HCT116 (cell line): ENCODE measurements at regions not wholly inside any gene's neighbourhood (a gene's known extent, or its start where the extent isn't known, plus 50 kb on each side); places are given as distances from the start of the nearest gene placed in this dataset.

ENCODE experiments used
- ATAC-seq: fragments of 200-7000 bp; cut with Tn5 transposase; 2 replicates; pipeline ENCODE4 v1.9.1; 2020; ENCODE audit warnings: mild to moderate bottlenecking, moderate library complexity
- BruUV-seq: library from RNA; stranded (reverse); fragments of 400-500 nt; replicated peaks from 2 replicates; lab custom pipeline; 2021; lab: Mats Ljungman, UMichigan
- CTCF ChIA-PET: fragments of 300-600 bp; sonication (Branson Sonifier 250); formaldehyde crosslinking; loops from one replicate; lab custom pipeline; 2021; ENCODE audit warnings: antibody characterized with exemption; lab: Charles Lee
- POLR2A ChIA-PET: fragments of 300-600, 350-600 bp; sonication (Branson Sonifier 250); formaldehyde crosslinking; loops from one replicate; lab custom pipeline; 2021; ENCODE audit warnings: antibody characterized with exemption; lab: Charles Lee
- RAD21 ChIA-PET, 2 experiments: fragments of 300-600 bp; sonication (Branson Sonifier 250); formaldehyde crosslinking; loops; one replicate each; lab custom pipeline; 2023; ENCODE audit warnings: low total read pairs in 2 of 2; ENCODE audit not compliant: uncharacterized antibody in 2 of 2, unreplicated experiment in 2 of 2, low non-redundant PET in 1 of 2; lab: Charles Lee
- DNase-seq: peaks from one replicate; pipeline ENCODE4 v3.0.0-alpha.2; 2010; ENCODE audit warnings: low read depth, low spot score
- H2AFZ ChIP-seq: fragments of 200-600 bp; shearing (Covaris generic), sonication (generic); 2 replicates; pipeline ENCODE4 v1.6.1; 2017; ENCODE audit warnings: low read depth, mixed run types, mixed read lengths, antibody characterized with exemption, low read length; ENCODE audit not compliant: poor library complexity, severe bottlenecking
- H3K27ac ChIP-seq: 2 replicates; pipeline ENCODE4 v1.5.1; 2012; ENCODE audit warnings: low read depth, low read length
- H3K27me3 ChIP-seq: fragments of 200-600 bp; sonication (generic); 2 replicates; pipeline ENCODE4 v1.6.1; 2016; ENCODE audit warnings: mixed run types, low read length, mixed read lengths; ENCODE audit not compliant: insufficient read depth
- H3K36me3 ChIP-seq, 2 experiments: fragments of 200-500 bp in 1 of 2; fragments of 200-600 bp in 1 of 2; sonication (Bioruptor generic) in 1 of 2; sonication (generic) in 1 of 2; 2 replicates each; pipeline versions ENCODE4 v1.5.1 to v1.6.1; 2014 to 2016; ENCODE audit warnings: low read length in 2 of 2, inconsistent platforms in 1 of 2, mixed read lengths in 1 of 2, mixed run types in 1 of 2; ENCODE audit not compliant: insufficient read depth in 2 of 2, control insufficient read depth in 1 of 2
- H3K4me1 ChIP-seq, 2 experiments: fragments of 200-600 bp in 1 of 2; sonication (generic) in 1 of 2; 2 replicates each; pipeline versions ENCODE4 v1.5.1 to v1.6.1; 2012 to 2017; ENCODE audit warnings: low read length in 2 of 2, inconsistent platforms in 1 of 2, mild to moderate bottlenecking in 1 of 2, mixed read lengths in 1 of 2, mixed run types in 1 of 2, moderate library complexity in 1 of 2; ENCODE audit not compliant: insufficient read depth in 2 of 2, control insufficient read depth in 1 of 2
- H3K4me2 ChIP-seq: fragments of 200-600 bp; sonication (generic); 2 replicates; pipeline ENCODE4 v1.6.1; 2017; ENCODE audit warnings: mixed run types, low read length, mixed read lengths
- H3K4me3 ChIP-seq, 2 experiments: fragments of 200-600 bp in 1 of 2; sonication (generic) in 1 of 2; replicated peaks in 1 of 2; 2 replicates each; pipeline ENCODE4 v1.5.1; 2011 to 2016; ENCODE audit warnings: low read length in 2 of 2, control low read depth in 1 of 2, low read depth in 1 of 2, mild to moderate bottlenecking in 1 of 2, mixed read lengths in 1 of 2, mixed run types in 1 of 2
- H3K79me2 ChIP-seq: fragments of 200-600 bp; sonication (generic); 2 replicates; pipeline ENCODE4 v1.6.1; 2017; ENCODE audit warnings: mild to moderate bottlenecking, mixed run types, low read length, moderate library complexity, mixed read lengths; ENCODE audit not compliant: insufficient read depth
- H3K9ac ChIP-seq: fragments of 200-600 bp; sonication (generic); 2 replicates; pipeline ENCODE4 v1.6.1; 2016; ENCODE audit warnings: low read length, mixed read lengths
- H3K9me2 ChIP-seq: fragments of 200-600 bp; sonication (generic), shearing (Covaris generic); 2 replicates; pipeline ENCODE4 v1.6.1; 2017; ENCODE audit warnings: mixed run types, mild to moderate bottlenecking, moderate library complexity; ENCODE audit not compliant: insufficient read depth
- H3K9me3 ChIP-seq, 2 experiments: fragments of 200-500 bp in 1 of 2; fragments of 200-600 bp in 1 of 2; sonication (Bioruptor generic) in 1 of 2; sonication (generic) in 1 of 2; 2 replicates each; pipeline ENCODE4 v1.6.1; 2014 to 2017; ENCODE audit warnings: low read length in 2 of 2, mixed read lengths in 2 of 2, inconsistent platforms in 1 of 2, low read depth in 1 of 2, mild to moderate bottlenecking in 1 of 2, mixed run types in 1 of 2, moderate library complexity in 1 of 2; ENCODE audit not compliant: control insufficient read depth in 1 of 2, insufficient read depth in 1 of 2
- H4K20me1 ChIP-seq: fragments of 200-600 bp; sonication (generic), shearing (Covaris generic); 2 replicates; pipeline ENCODE4 v1.6.1; 2017; ENCODE audit warnings: mixed run types, mild to moderate bottlenecking, moderate library complexity; ENCODE audit not compliant: insufficient read depth
- CEBPB ChIP-seq: IDR thresholded peaks from 2 replicates; pipeline ENCODE4 v1.6.1; 2012; ENCODE audit warnings: low read depth
- CTCF ChIP-seq, 3 experiments: fragments of 200-600 bp in 1 of 3; sonication (generic) in 1 of 3; IDR thresholded peaks in 2 of 3; conservative IDR thresholded peaks in 1 of 3; 2 replicates each; pipeline ENCODE4 v1.5.1; 2012 to 2017; ENCODE audit warnings: low read depth in 2 of 3, low read length in 2 of 3, antibody characterized with exemption in 1 of 3, borderline replicate concordance in 1 of 3, control low read depth in 1 of 3, mild to moderate bottlenecking in 1 of 3, mixed read lengths in 1 of 3, mixed run types in 1 of 3, moderate library complexity in 1 of 3; ENCODE audit not compliant: insufficient read depth in 1 of 3
- EGR1 ChIP-seq: IDR thresholded peaks from 2 replicates; pipeline ENCODE4 v1.6.1; 2012; ENCODE audit warnings: low read depth
- ELF1 ChIP-seq: IDR thresholded peaks from 2 replicates; pipeline ENCODE4 v1.6.1; 2012; ENCODE audit warnings: low read depth, borderline replicate concordance
- EZH2phosphoT487 ChIP-seq: fragments of 200-600 bp; IDR thresholded peaks from 2 replicates; pipeline ENCODE4 v1.6.1; 2018; ENCODE audit warnings: antibody characterized with exemption, borderline replicate concordance
- FOSL1 ChIP-seq: IDR thresholded peaks from 2 replicates; pipeline ENCODE4 v1.6.1; 2012; ENCODE audit warnings: low read depth
- JUND ChIP-seq: IDR thresholded peaks from 2 replicates; pipeline ENCODE4 v1.6.1; 2012
- POLR2A ChIP-seq: IDR thresholded peaks from 2 replicates; pipeline ENCODE4 v1.7.0; 2011; ENCODE audit warnings: borderline replicate concordance; ENCODE audit not compliant: insufficient read depth, insufficient read length; ENCODE audit errors: extremely low read depth
- POLR2AphosphoS5 ChIP-seq: IDR thresholded peaks from 2 replicates; pipeline ENCODE4 v1.6.1; 2011; ENCODE audit warnings: mild to moderate bottlenecking, low read depth, low read length, moderate library complexity
- RAD21 ChIP-seq: IDR thresholded peaks from 2 replicates; pipeline ENCODE4 v1.6.1; 2012; ENCODE audit warnings: low read depth, mild to moderate bottlenecking
- SIN3A ChIP-seq: IDR thresholded peaks from 2 replicates; pipeline ENCODE4 v1.6.1; 2012; ENCODE audit warnings: low read depth
- SP1 ChIP-seq: IDR thresholded peaks from 2 replicates; pipeline ENCODE4 v1.6.1; 2012; ENCODE audit warnings: low read depth
- SRF ChIP-seq: IDR thresholded peaks from 2 replicates; pipeline ENCODE4 v1.6.1; 2012; ENCODE audit warnings: low read depth
- YY1 ChIP-seq: IDR thresholded peaks from 2 replicates; pipeline ENCODE4 v1.6.1; 2011; ENCODE audit warnings: low read length, low read depth, moderate library complexity, mild to moderate bottlenecking; ENCODE audit not compliant: insufficient replicate concordance; ENCODE audit errors: extremely low read depth
- ZBTB33 ChIP-seq: IDR thresholded peaks from 2 replicates; pipeline ENCODE4 v1.6.1; 2011; ENCODE audit warnings: mild to moderate bottlenecking, low read length, moderate library complexity; ENCODE audit not compliant: insufficient replicate concordance; ENCODE audit errors: extremely low read depth
- ZFX ChIP-seq: fragments of 450-650 bp; IDR thresholded peaks from 2 replicates; pipeline ENCODE4 v1.6.1; 2017
- intact Hi-C: fragments of 100-400 bp; cut with micrococcal nuclease; formaldehyde crosslinking; loops from 2 replicates; pipeline ENCODE4 v1.10.0; 2022

GRCh38 chr5:126686451-126687126 is 85.8 kb downstream of the PHAX start:
- intact Hi-C loops, result loop anchor here (2.0 kb wide), 1 partner anchor 76 kb away; no protein-coding TSS in a partner anchor
- Histone ChIP-seq H3K27ac (no peak overlapping the region), H3K27me3 (no peaks in the 10 kb centered on the region), H3K4me1 (no peaks in the 10 kb centered on the region), H3K79me2 (no peaks in the 10 kb centered on the region), H3K9ac (no peak overlapping the region), H3K9me3 (no peaks in the 10 kb centered on the region), H3K36me3 (no peaks in the 10 kb centered on the region), H2AFZ (no peak overlapping the region), H4K20me1 (no peaks in the 10 kb centered on the region), H3K4me3 (no peak overlapping the region), H3K9me2 (no peaks in the 10 kb centered on the region), H3K4me2 (no peak overlapping the region)
- CTCF ChIA-PET, result no interaction called here
- ATAC-seq (no peak), DNase-seq (no peak)
- TF ChIP-seq RAD21 (no peak), CTCF (IDR thresholded peaks at IDR 0.05 in 2 of 3, conservative IDR thresholded peaks at IDR 0.05 in 1 of 3; ENCODE audit: borderline replicate concordance in 1 of 3, insufficient read depth in 1 of 3, low read depth in 2 of 3, low read length in 2 of 3) (no peak), JUND (no peak), ZFX (no peak), CEBPB (no peak), FOSL1 (no peak), ZBTB33 (no peak), POLR2A (no peak), SP1 (no peak), SRF (no peak), POLR2AphosphoS5 (no peak), EZH2phosphoT487 (no peak), ELF1 (no peak), SIN3A (no peak), EGR1 (no peak), YY1 (no peak)
- RAD21 ChIA-PET, result no interaction called here
- POLR2A ChIA-PET, result no interaction called here
- no TSS peak for BruUV-seq
